Activated T-cell treated with anti-CD3 and anti-CD28 coated beads for 24 hours (primary cell): ENCODE measurements at regions not wholly inside any gene's neighbourhood (a gene's known extent, or its start where the extent isn't known, plus 50 kb on each side); places are given as distances from the start of the nearest gene placed in this dataset.
A peak's percentile ranks its signal among the peaks of the same experiment; 100 is the strongest.
"Not testable (repeated sequence)": the region's sequence is repeated elsewhere in the genome, so short reads cannot be mapped to it uniquely, and the experiment has no call there.

ENCODE experiments used
- DNase-seq: peaks from one replicate; pipeline ENCODE4 v3.0.0-alpha.2; 2020; ENCODE audit warnings: low read depth

DNA sequence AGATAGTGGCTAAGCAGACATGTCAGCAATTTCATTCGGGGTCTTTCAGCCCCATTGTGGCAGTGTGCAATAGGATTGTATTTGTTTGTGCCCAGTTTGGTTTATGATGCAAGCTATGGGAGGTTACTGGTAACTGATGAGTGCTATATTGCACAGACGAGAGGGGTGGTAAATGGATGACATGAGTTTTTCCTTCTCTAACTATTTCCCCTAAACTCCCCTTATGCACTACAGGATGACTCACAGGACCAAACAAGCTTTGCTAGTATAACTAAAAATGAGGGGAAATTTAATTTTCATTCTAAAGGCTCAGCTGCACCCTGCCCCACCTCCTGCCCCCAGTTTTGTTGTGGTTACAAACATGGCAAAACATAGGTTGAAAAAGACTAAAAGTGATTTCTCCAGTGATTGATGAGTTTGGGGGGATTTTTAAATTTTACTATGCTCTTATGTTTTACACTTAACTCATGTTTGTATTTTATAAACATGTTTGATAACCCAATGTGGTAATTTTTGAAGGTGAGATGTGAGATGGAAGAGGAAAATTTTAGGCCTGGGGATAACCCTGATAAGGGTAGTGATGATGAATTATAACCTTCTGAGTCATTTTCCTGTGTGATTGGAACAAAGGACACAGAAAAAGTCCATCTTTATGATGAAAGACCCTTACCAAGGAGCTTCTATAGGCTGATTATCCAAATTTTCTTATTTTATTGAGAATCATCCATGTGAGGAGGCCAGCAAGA is 60.8 kb upstream of the NAMPT start:
- DNase-seq = peak; percentile 40

DNA sequence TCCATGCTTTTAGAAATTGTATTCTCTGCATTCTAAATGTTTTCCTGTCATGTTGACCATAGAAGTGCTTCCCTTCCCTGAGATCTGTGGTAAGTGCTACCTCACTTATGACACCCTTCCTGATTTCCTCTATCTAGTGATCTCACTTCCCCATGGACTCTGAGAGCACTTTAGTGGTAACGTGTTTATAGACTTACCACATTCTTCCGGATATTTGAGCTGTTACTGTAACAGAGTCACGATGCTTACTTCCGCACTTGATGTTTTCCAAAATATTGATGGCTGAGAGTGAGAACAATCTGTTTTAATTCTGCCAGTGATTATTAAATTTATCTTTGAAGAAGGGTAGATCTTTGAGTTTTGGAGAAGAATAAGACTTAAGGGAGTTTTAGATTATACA is 60.1 kb upstream of the NAMPT start:
- DNase-seq = no peak

DNA sequence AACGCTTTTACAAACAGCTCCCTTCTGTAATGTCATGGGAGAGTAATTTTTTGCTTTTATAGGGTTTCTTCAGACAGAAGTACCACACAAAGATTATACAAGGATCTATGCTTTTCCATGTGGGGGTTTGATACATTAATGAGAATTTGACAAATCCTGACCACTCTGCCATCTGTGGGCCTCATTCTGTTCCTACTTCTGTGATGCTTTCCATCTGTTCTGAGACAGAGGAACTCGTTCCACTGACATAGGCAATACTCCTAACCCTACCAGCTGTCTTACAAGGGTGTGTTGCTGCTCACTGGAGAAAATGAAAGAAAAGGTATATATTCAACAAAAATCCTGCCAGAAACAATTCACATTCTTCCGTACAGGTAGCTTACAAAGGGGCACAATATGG is 59.4 kb upstream of the NAMPT start:
- no peak for DNase-seq

DNA sequence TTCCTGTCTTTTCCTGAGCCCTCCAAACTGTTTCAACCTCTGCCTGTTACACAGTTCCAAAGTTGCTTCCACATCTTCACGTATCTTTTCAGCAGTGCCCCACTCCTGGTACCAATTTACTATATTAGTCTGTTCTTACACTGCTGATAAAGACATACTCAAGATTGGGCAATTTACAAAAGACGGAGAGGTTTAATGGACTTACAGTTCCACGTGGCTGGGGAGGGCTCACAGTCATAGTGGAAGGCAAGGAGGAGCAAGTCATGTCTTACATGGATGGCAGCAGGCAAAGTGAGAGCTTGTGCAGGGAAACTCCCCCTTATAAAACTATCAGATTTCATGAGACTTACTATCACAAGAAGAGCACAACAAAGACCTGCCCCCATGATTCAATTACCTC is 57.3 kb upstream of the NAMPT start:
- not testable (repeated sequence) for DNase-seq

DNA sequence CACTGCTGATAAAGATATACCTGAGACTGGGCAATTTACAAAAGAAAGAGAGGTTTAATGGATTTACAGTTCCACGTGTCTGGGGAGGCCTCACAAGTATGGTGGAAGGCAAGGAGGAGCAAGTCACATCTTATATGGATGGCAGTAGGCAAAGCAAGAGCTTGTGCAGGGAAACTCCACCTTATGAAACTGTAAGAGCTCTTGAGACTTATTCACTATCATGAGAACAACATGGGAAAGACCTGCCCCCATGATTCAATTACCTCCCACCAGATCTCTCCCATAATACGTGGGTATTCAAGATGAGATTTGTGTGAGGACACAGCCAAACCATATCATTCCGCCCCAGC is 55.4 kb upstream of the NAMPT start:
- DNase-seq = not testable (repeated sequence)

DNA sequence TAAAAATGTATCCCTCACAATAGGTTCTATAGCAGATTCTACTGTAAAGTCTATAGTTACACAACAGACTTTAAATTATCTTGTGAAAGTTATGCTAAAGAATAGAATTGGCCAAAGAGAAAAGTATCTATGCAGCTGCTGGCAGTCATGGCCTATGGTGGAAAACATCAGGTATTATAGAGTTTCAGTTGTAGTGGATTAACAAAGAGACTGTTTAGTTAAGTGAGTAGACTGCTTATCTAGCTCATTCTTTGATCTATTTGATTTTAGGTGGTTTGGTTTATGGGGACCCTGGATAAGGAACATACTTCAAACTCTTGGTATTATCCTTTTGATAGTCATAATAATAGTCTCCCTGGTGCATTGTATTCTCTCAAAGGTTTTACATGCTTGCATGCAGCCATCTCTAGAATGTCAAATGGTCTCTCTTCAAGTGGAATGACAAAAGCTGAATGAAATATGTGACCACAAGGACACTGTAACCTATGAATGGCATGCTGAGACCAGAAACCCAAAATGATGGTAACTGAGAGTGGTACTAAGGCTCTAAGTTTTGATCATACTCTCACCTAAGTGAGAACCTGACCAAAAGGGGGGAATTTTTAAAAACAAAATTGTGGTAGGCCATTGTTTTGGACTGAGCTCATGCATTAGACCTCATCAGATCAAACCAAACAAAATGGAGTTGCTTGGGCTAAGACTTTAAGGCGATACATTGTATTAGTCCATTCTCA is 54.9 kb upstream of the NAMPT start:
- no peak for DNase-seq

DNA sequence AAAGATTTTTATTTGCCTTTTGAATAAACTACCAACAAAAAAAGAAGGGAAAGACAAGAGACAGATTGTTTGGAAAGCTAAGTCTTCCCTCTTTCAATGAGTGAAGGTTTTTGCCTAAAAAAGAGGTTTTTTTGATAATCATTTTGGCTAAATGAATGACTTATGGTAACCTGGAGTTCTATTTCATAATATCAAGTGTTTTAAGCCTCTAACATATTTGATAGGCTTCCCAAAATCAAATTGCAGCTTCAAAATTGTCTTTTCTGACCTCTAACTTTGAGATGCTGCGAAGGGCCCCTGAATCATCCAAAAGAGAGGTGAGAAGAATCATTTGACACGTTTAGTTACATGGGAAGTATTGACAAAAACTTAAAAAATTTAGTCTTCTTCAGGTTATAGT is 53.0 kb upstream of the NAMPT start:
- no peak for DNase-seq

DNA sequence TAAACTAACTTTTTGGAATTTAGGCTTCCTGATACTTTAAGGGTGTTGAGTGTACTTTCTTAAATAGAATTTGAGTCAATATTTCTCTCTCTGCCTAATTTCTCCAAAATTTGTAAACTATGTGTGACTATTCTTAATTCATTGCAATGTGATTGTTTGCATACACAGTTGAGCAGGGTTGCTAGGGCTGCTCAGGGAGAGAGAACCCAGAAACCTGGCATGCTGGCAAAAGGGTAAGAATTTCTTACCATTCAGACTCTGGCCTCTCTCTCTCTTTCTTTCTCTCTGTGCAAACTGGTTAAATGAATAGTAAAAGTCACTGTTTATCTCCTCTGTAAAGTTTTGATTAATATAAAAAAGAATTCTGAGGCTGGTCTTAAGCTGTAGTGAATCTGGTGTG is 51.0 kb upstream of the NAMPT start:
- no peak for DNase-seq
